MM.1S (cell line): ENCODE measurements at regions not wholly inside any gene's neighbourhood (a gene's known extent, or its start where the extent isn't known, plus 50 kb on each side); places are given as distances from the start of the nearest gene placed in this dataset.

ENCODE experiments used
- EZH2phosphoT487 ChIP-seq: fragments of 300-600 bp; sonication (generic); IDR thresholded peaks from 2 replicates; pipeline ENCODE4 v1.6.1; 2018; ENCODE audit warnings: antibody characterized with exemption, low read length
- TF ChIP-seq, protein P1 (sequence below): fragments of 300-600 bp; sonication (generic); IDR thresholded peaks from 2 replicates; pipeline ENCODE4 v1.5.1; 2016; ENCODE audit warnings: antibody characterized with exemption, low read length, mixed read lengths

GRCh38 chr10:128610113-128610512 lies 483.9 kb upstream of the MKI67 start:
- TF ChIP-seq, protein P1, sequence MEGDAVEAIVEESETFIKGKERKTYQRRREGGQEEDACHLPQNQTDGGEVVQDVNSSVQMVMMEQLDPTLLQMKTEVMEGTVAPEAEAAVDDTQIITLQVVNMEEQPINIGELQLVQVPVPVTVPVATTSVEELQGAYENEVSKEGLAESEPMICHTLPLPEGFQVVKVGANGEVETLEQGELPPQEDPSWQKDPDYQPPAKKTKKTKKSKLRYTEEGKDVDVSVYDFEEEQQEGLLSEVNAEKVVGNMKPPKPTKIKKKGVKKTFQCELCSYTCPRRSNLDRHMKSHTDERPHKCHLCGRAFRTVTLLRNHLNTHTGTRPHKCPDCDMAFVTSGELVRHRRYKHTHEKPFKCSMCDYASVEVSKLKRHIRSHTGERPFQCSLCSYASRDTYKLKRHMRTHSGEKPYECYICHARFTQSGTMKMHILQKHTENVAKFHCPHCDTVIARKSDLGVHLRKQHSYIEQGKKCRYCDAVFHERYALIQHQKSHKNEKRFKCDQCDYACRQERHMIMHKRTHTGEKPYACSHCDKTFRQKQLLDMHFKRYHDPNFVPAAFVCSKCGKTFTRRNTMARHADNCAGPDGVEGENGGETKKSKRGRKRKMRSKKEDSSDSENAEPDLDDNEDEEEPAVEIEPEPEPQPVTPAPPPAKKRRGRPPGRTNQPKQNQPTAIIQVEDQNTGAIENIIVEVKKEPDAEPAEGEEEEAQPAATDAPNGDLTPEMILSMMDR, result no peak
- no peak for TF ChIP-seq EZH2phosphoT487
